Tibial artery (tissue), 4 donors: ENCODE measurements at regions not wholly inside any gene's neighbourhood (a gene's known extent, or its start where the extent isn't known, plus 50 kb on each side); places are given as distances from the start of the nearest gene placed in this dataset.

Experiments used
- DNase-seq, 2 donors: peaks; one replicate each; pipeline ENCODE4 v3.0.0-alpha.2; 2019
- H3K27ac ChIP-seq, 2 donors: fragments of 200-600 bp; sonication (generic) in 1 of 2; 1 replicate in 1 of 2; 2 replicates in 1 of 2; pipeline ENCODE4 v1.5.1; 2018 to 2019; ENCODE audit warnings: mild to moderate bottlenecking in 1 of 2
- H3K27me3 ChIP-seq, 2 donors: fragments of 200-600 bp; sonication (generic) in 1 of 2; one replicate each; pipeline versions ENCODE4 v1.5.1 to v1.6.0; 2016 to 2019
- H3K36me3 ChIP-seq, 3 donors: fragments of 200-600 bp; sonication (generic) in 2 of 3; one replicate each; pipeline ENCODE4 v1.5.1; 2016 to 2019; ENCODE audit warnings: mild to moderate bottlenecking in 2 of 3
- H3K4me1 ChIP-seq, 4 donors: fragments of 200-600 bp; sonication (generic) in 2 of 4; 1 replicate in 3 of 4; 2 replicates in 1 of 4; pipeline ENCODE4 v1.5.1; 2016 to 2019
- H3K4me3 ChIP-seq, 2 donors: fragments of 200-600 bp; sonication (generic) in 1 of 2; 1 replicate in 1 of 2; 2 replicates in 1 of 2; pipeline ENCODE4 v1.5.1; 2018 to 2019; ENCODE audit warnings: mild to moderate bottlenecking in 2 of 2
- H3K9me3 ChIP-seq, 3 donors: fragments of 200-600 bp; sonication (generic) in 1 of 3; one replicate each; pipeline ENCODE4 v1.5.1; 2016 to 2019
- CTCF ChIP-seq, 2 experiments: fragments of 200-600 bp in 1 of 2; fragments of 450-650 bp in 1 of 2; IDR thresholded peaks; one replicate each; pipeline ENCODE4 v1.5.1; 2017 to 2019; ENCODE audit warnings: antibody characterized with exemption in 2 of 2, mild to moderate bottlenecking in 1 of 2, moderate library complexity in 1 of 2
- intact Hi-C: fragments of 100-400 bp; cut with DNase I; formaldehyde crosslinking; loops from one replicate; pipeline ENCODE4 v1.15.0; 2023; ENCODE audit warnings: low total_unique reads

- Histone ChIP-seq H3K27ac (no peak overlapping the region), H3K27me3 (no peaks in the 10 kb centered on the region), H3K36me3 (no peaks in the 10 kb centered on the region), H3K4me3 (no peak overlapping the region), H3K4me1 (no peaks in the 10 kb centered on the region), H3K9me3 (no peaks in the 10 kb centered on the region)
- TF ChIP-seq CTCF (IDR thresholded peaks at IDR 0.05), result no peak
- DNase-seq, result no peak
- intact Hi-C loops, result no loop called here
These were observed 116.5 kb downstream of the AASDHPPT start for GRCh38 chr11:106193956-106194355.

- H3K27me3 ChIP-seq, result no peaks in the 10 kb centered on the region
- no peak for DNase-seq
- no peak overlapping the region for H3K27ac ChIP-seq
- intact Hi-C loops, result no loop called here
- no peak overlapping the region for H3K4me3 ChIP-seq
- H3K36me3 ChIP-seq, result no peaks in the 10 kb centered on the region
- TF ChIP-seq CTCF (IDR thresholded peaks at IDR 0.05), result no peak
- H3K9me3 ChIP-seq, result no peaks in the 10 kb centered on the region
- H3K4me1 ChIP-seq, result no peaks in the 10 kb centered on the region
These were observed 120.0 kb downstream of the AASDHPPT start for GRCh38 chr11:106197438-106197837.

- Histone ChIP-seq H3K4me1 (no peaks in the 10 kb centered on the region), H3K27me3 (no peaks in the 10 kb centered on the region), H3K36me3 (no peaks in the 10 kb centered on the region), H3K9me3 (no peaks in the 10 kb centered on the region), H3K27ac (no peak overlapping the region), H3K4me3 (no peak overlapping the region)
- DNase-seq, result no peak
- TF ChIP-seq CTCF (IDR thresholded peaks at IDR 0.05), result no peak
- intact Hi-C loops, result no loop called here
These were observed 125.6 kb downstream of the AASDHPPT start for GRCh38 chr11:106202935-106203620.

- no peak for DNase-seq
- H3K27me3 ChIP-seq, result no peaks in the 10 kb centered on the region
- no peak for TF ChIP-seq CTCF (IDR thresholded peaks at IDR 0.05)
- H3K36me3 ChIP-seq, result no peaks in the 10 kb centered on the region
- no peak overlapping the region for H3K27ac ChIP-seq
- no peaks in the 10 kb centered on the region for H3K9me3 ChIP-seq
- H3K4me1 ChIP-seq, result no peaks in the 10 kb centered on the region
- intact Hi-C loops, result no loop called here
- H3K4me3 ChIP-seq, result no peak overlapping the region
These were observed 131.3 kb downstream of the AASDHPPT start for GRCh38 chr11:106208760-106209159.

- no peaks in the 10 kb centered on the region for H3K27me3 ChIP-seq
- DNase-seq, result no peak
- no peak overlapping the region for H3K27ac ChIP-seq
- intact Hi-C loops, result no loop called here
- H3K9me3 ChIP-seq, result no peaks in the 10 kb centered on the region
- no peak for TF ChIP-seq CTCF (IDR thresholded peaks at IDR 0.05)
- H3K4me1 ChIP-seq, result no peaks in the 10 kb centered on the region
- no peak overlapping the region for H3K4me3 ChIP-seq
- H3K36me3 ChIP-seq, result no peaks in the 10 kb centered on the region
These were observed 134.6 kb downstream of the AASDHPPT start for GRCh38 chr11:106212081-106212480.

GRCh38 chr11:106216281-106216680 is 138.8 kb downstream of the AASDHPPT start:
- intact Hi-C loops, result no loop called here
- Histone ChIP-seq H3K27me3 (no peaks in the 10 kb centered on the region), H3K4me3 (no peak overlapping the region), H3K4me1 (no peaks in the 10 kb centered on the region), H3K9me3 (no peaks in the 10 kb centered on the region), H3K36me3 (no peaks in the 10 kb centered on the region), H3K27ac (no peak overlapping the region)
- TF ChIP-seq CTCF (IDR thresholded peaks at IDR 0.05), result no peak
- no peak for DNase-seq
